HFFc6 (cell line): ENCODE measurements at regions not wholly inside any gene's neighbourhood (a gene's known extent, or its start where the extent isn't known, plus 50 kb on each side); places are given as distances from the start of the nearest gene placed in this dataset.

ENCODE experiments used
- DNase-seq: peaks from one replicate; pipeline ENCODE4 v3.0.0-alpha.2; 2018
- H3K27ac Mint-ChIP-seq: 2 replicates; pipeline ENCODE4 v1.8.0; 2020; ENCODE audit warnings: mild to moderate bottlenecking, mixed read lengths
- H3K27me3 Mint-ChIP-seq: 2 replicates; pipeline ENCODE4 v1.8.0; 2021; ENCODE audit warnings: mild to moderate bottlenecking, moderate library complexity, mixed read lengths; ENCODE audit not compliant: insufficient read depth
- H3K36me3 Mint-ChIP-seq: 2 replicates; pipeline ENCODE4 v1.8.0; 2021; ENCODE audit warnings: low read depth, mixed read lengths
- H3K4me1 Mint-ChIP-seq: 2 replicates; pipeline ENCODE4 v1.8.0; 2020; ENCODE audit warnings: low read depth, mixed read lengths
- H3K4me3 Mint-ChIP-seq: 2 replicates; pipeline ENCODE4 v1.8.0; 2020; ENCODE audit warnings: mild to moderate bottlenecking, moderate library complexity, mixed read lengths
- H3K9me3 Mint-ChIP-seq: 2 replicates; pipeline ENCODE4 v1.8.0; 2020; ENCODE audit warnings: mild to moderate bottlenecking, mixed read lengths
- TF ChIP-seq, protein P1 (sequence below): fragments of 200-600 bp; sonication (generic); IDR thresholded peaks from 2 replicates; pipeline ENCODE4 v1.5.0; 2021; ENCODE audit warnings: antibody characterized with exemption, mild to moderate bottlenecking

DNA sequence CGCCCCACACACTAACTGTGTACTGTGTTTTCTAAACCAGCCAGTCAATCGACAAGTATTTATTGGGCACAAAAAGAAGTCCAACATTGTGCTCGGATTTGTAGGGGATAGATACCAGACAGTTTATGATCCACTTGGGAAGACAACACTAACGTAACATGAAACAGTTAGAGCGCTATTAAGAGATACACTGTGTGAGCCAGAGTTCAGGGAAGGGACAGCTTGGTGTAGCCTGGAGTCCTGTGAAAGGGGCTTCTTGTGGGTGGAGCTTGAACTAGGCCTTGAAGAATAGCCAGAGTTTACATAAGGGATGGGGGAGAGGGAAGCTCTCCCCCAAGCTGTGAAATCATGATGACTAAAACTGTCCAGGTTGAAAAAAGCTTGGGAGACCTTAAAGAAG lies 176.4 kb upstream of the TCF4 start:
- Mint-ChIP-seq H3K36me3 (no peaks in the 10 kb centered on the region; the same call in 1 of the 2 replicates), H3K4me1 (peaks cover 50% of the 10 kb centered on the region), H3K9me3 (no peaks in the 10 kb centered on the region), H3K27ac (no peak overlapping the region), H3K27me3 (peaks cover 2% of the 10 kb centered on the region), H3K4me3 (no peak overlapping the region)
- TF ChIP-seq, protein P1, sequence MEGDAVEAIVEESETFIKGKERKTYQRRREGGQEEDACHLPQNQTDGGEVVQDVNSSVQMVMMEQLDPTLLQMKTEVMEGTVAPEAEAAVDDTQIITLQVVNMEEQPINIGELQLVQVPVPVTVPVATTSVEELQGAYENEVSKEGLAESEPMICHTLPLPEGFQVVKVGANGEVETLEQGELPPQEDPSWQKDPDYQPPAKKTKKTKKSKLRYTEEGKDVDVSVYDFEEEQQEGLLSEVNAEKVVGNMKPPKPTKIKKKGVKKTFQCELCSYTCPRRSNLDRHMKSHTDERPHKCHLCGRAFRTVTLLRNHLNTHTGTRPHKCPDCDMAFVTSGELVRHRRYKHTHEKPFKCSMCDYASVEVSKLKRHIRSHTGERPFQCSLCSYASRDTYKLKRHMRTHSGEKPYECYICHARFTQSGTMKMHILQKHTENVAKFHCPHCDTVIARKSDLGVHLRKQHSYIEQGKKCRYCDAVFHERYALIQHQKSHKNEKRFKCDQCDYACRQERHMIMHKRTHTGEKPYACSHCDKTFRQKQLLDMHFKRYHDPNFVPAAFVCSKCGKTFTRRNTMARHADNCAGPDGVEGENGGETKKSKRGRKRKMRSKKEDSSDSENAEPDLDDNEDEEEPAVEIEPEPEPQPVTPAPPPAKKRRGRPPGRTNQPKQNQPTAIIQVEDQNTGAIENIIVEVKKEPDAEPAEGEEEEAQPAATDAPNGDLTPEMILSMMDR: no peak
- DNase-seq: no peak

- peak overlapping the region; percentile 28; the same call in 1 of the 2 replicates for H3K27ac Mint-ChIP-seq
- peaks cover 45% of the 10 kb centered on the region for H3K4me1 Mint-ChIP-seq
- DNase-seq: no peak
Observed at GRCh38 chr18:55763805-55764204, 175.8 kb upstream of the TCF4 start.

DNA sequence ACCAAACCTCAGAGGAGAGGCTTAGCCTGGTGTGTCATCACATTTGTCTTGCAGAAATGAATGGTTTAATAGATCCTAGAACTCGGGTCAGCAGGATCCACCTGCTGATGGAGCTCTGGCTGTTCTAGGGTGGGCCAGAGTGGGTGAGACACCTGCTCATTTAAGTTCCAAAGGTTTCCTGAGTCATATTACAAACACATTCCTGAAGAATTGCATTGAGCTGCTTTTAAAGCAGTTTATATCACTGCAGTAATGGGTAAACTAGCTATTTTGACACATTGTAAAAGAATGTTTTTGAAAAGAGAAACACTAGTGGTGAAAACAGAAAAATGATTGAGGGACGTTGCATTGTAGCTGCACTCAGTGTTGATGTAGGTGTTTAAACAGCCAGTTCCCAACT lies 175.3 kb upstream of the TCF4 start:
- no peaks in the 10 kb centered on the region for H3K9me3 Mint-ChIP-seq
- H3K36me3 Mint-ChIP-seq: no peaks in the 10 kb centered on the region; the same call in 1 of the 2 replicates
- H3K27ac Mint-ChIP-seq: peak overlapping the region; percentile 28; the same call in 1 of the 2 replicates
- H3K4me3 Mint-ChIP-seq: peak overlapping the region; percentile 21
- H3K4me1 Mint-ChIP-seq: peaks cover 40% of the 10 kb centered on the region
- H3K27me3 Mint-ChIP-seq: peaks cover 2% of the 10 kb centered on the region
- DNase-seq: peak; percentile 46
- TF ChIP-seq, protein P1: no peak

More at GRCh38 chr18:55763805-55764204, 175.8 kb upstream of the TCF4 start:
- no peaks in the 10 kb centered on the region; the same call in 1 of the 2 replicates for H3K36me3 Mint-ChIP-seq
- no peak overlapping the region for H3K4me3 Mint-ChIP-seq
- peaks cover 2% of the 10 kb centered on the region for H3K27me3 Mint-ChIP-seq
- H3K9me3 Mint-ChIP-seq: no peaks in the 10 kb centered on the region
- TF ChIP-seq, protein P1: no peak

DNA sequence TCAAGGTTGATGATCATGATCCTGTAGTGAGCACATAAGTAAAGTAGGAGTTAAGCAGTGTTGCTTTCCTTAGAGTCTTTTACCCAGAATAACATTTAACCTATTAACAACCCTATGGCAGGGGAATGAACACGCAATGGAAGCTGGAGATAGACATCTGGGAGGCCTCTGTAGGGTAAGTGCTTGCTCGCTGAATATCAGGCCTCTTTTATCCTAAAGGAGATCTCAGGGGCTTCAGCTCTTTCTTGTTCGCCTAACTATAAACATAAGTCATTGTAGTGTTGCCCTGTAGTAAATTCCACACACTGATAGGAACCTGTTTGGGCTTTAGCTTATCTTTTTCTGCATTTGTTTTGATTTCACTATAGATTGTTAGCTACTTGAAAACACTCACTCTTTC lies 174.4 kb upstream of the TCF4 start:
- DNase-seq: no peak
- Mint-ChIP-seq H3K4me3 (no peak overlapping the region), H3K27me3 (peaks cover 2% of the 10 kb centered on the region), H3K4me1 (peaks cover 31% of the 10 kb centered on the region), H3K27ac (no peak overlapping the region), H3K36me3 (no peaks in the 10 kb centered on the region), H3K9me3 (no peaks in the 10 kb centered on the region)
- TF ChIP-seq, protein P1: no peak

GRCh38 chr18:55753643-55754263 lies 165.8 kb upstream of the TCF4 start:
- peak; percentile 13 for DNase-seq
- H3K27ac Mint-ChIP-seq: peak overlapping the region; percentile 9; the same call in 1 of the 2 replicates
- H3K4me1 Mint-ChIP-seq: peaks cover 16% of the 10 kb centered on the region
- no peaks in the 10 kb centered on the region for H3K36me3 Mint-ChIP-seq
- TF ChIP-seq, protein P1: no peak
- no peaks in the 10 kb centered on the region for H3K9me3 Mint-ChIP-seq
- no peaks in the 10 kb centered on the region for H3K27me3 Mint-ChIP-seq
- H3K4me3 Mint-ChIP-seq: peak overlapping the region; percentile 17
